ENCODE measurements at regions not wholly inside any gene's neighbourhood (a gene's known extent, or its start where the extent isn't known, plus 50 kb on each side); places are given as distances from the start of the nearest gene placed in this dataset.

GRCh38 chr2:53077413-53077812, 690.2 kb upstream of the CHAC2 start (continued):
- TF ChIP-seq ZNF462 (CRISPR knock-in tag; IDR thresholded peaks at IDR 0.05) = no peak
- TF ChIP-seq ETS1 (IDR thresholded peaks at IDR 0.05) = no peak
- no peak for TF ChIP-seq ZNF114 (CRISPR knock-in tag; IDR thresholded peaks at IDR 0.05)
- no peak for TF ChIP-seq CREB1 (CRISPR knock-in tag; IDR thresholded peaks at IDR 0.05; ENCODE audit: low read depth)
- no peak for TF ChIP-seq EZH2phosphoT487 (IDR thresholded peaks at IDR 0.05; ENCODE audit: unreplicated experiment)
- no peak for TF ChIP-seq POLR2AphosphoS5 (IDR thresholded peaks at IDR 0.05; ENCODE audit: low read depth)
- no peak for TF ChIP-seq ZNF331 (CRISPR knock-in tag; IDR thresholded peaks at IDR 0.05; ENCODE audit: low read depth)

DNA sequence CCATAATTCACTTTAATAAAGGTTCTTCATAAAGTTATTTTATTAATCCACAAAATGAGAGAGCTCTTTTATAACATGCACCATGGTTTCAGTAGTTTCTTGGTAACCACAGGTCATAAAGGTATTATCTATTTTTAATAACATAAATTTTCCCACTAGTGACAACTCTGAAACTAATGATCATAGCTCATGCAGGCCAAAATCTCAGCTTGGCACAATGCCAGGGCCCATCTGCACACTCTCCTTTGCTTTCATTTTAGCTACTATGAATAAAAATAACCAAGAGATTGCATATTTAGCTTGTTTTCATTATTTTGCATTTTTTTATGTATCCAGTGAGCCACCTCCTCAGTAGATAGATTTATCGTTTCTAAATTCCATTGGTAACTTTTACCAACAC, 691.8 kb upstream of the CHAC2 start:
- H3K4me2 ChIP-seq = no peak overlapping the region
- Mint-ChIP-seq H3K4me3 (no peak overlapping the region), H3K27me3 (ENCODE audit: insufficient read depth, low read depth, poor library complexity) (no peaks in the 10 kb centered on the region), H3K27ac (no peak overlapping the region), H3K4me1 (peaks cover 9% of the 10 kb centered on the region; the same call in 2 of the 3 replicates), H3K9me3 (no peaks in the 10 kb centered on the region; the same call in 2 of the 3 replicates), H3K36me3 (ENCODE audit: low read depth) (peaks cover under 1% of the 10 kb centered on the region; the same call in 1 of the 3 replicates)
- no peak for DNase-seq (ENCODE audit: low spot score)
- no peaks in the 10 kb centered on the region for H3K4me1 ChIP-seq (ENCODE audit: insufficient read depth)
- H3F3A ChIP-seq (replicated peaks; ENCODE audit: low read depth) = no peaks in the 10 kb centered on the region
- TF ChIP-seq NANOG (IDR thresholded peaks at IDR 0.05; ENCODE audit: borderline replicate concordance) (no peak), ZNF114 (CRISPR knock-in tag; IDR thresholded peaks at IDR 0.05) (no peak), REST (IDR thresholded peaks at IDR 0.05; ENCODE audit: unreplicated experiment) (no peak), POLR2AphosphoS5 (IDR thresholded peaks at IDR 0.05; ENCODE audit: low read depth) (no peak), EZH2 (IDR thresholded peaks at IDR 0.05; ENCODE audit: low read depth, unreplicated experiment) (no peak), ETS1 (IDR thresholded peaks at IDR 0.05) (no peak), EZH2phosphoT487 (IDR thresholded peaks at IDR 0.05; ENCODE audit: unreplicated experiment) (no peak)
- TF ChIP-seq, protein P1, sequence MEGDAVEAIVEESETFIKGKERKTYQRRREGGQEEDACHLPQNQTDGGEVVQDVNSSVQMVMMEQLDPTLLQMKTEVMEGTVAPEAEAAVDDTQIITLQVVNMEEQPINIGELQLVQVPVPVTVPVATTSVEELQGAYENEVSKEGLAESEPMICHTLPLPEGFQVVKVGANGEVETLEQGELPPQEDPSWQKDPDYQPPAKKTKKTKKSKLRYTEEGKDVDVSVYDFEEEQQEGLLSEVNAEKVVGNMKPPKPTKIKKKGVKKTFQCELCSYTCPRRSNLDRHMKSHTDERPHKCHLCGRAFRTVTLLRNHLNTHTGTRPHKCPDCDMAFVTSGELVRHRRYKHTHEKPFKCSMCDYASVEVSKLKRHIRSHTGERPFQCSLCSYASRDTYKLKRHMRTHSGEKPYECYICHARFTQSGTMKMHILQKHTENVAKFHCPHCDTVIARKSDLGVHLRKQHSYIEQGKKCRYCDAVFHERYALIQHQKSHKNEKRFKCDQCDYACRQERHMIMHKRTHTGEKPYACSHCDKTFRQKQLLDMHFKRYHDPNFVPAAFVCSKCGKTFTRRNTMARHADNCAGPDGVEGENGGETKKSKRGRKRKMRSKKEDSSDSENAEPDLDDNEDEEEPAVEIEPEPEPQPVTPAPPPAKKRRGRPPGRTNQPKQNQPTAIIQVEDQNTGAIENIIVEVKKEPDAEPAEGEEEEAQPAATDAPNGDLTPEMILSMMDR (conservative IDR thresholded peaks at IDR 0.05; ENCODE audit: low read depth in 2 of 2) = no peak
- no peaks in the 10 kb centered on the region for H4K20me1 ChIP-seq (replicated peaks; ENCODE audit: insufficient read depth)
- H3K36me3 ChIP-seq (ENCODE audit: insufficient read depth) = no peaks in the 10 kb centered on the region
- no peaks in the 10 kb centered on the region for H3K79me2 ChIP-seq (replicated peaks; ENCODE audit: insufficient read depth)
- no peak for ATAC-seq
- no peak overlapping the region for H3K27ac ChIP-seq (ENCODE audit: low read depth)
- no peaks in the 10 kb centered on the region for H3K9me2 ChIP-seq (ENCODE audit: insufficient read depth)
- no peak overlapping the region for H2AFZ ChIP-seq
- H3K4me3 ChIP-seq = no peak overlapping the region
- H3K27me3 ChIP-seq (ENCODE audit: insufficient read depth) = no peaks in the 10 kb centered on the region

Measured in GM23338 (cell line).